Erythroblast (primary cell): ENCODE measurements at regions not wholly inside any gene's neighbourhood (a gene's known extent, or its start where the extent isn't known, plus 50 kb on each side); places are given as distances from the start of the nearest gene placed in this dataset.

Source experiments
- GATA1 ChIP-seq: IDR thresholded peaks from 2 replicates; pipeline ENCODE4 v1.6.1; 2011; ENCODE audit warnings: low read depth, mild to moderate bottlenecking, control low read depth, low read length, moderate library complexity
- POLR2A ChIP-seq: IDR thresholded peaks from 2 replicates; pipeline ENCODE4 v1.6.1; 2011; ENCODE audit warnings: mild to moderate bottlenecking, low read length

DNA sequence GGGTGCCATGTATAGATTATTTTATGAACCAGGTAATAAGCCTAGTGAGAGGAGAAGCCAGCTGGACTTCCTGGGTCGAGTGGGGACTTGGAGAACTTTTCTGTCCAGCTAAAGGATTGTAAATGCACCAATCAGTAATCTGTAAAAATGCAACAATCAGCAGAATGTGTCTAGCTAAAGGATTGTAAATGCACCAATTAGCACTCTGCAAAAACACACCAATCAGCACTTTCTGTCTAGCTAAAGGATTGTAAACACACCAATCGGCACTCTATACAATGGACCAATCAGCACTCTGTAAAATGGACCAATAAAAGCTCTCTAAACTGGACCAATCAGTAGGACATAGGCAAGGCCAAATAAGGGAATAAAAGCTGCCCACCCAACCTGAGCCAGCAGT is 392.9 kb downstream of the KDM5D start:
- no peak for TF ChIP-seq POLR2A
- no peak for TF ChIP-seq GATA1
